H9 (cell line): ENCODE measurements at regions not wholly inside any gene's neighbourhood (a gene's known extent, or its start where the extent isn't known, plus 50 kb on each side); places are given as distances from the start of the nearest gene placed in this dataset.
"Not testable (repeated sequence)": the region's sequence is repeated elsewhere in the genome, so short reads cannot be mapped to it uniquely, and the experiment has no call there.

Source experiments
- DNase-seq: peaks from one replicate; pipeline ENCODE4 v3.0.0-alpha.2; 2017
- H2AFZ ChIP-seq: one replicate; pipeline ENCODE4 v1.6.1; 2013; ENCODE audit warnings: mild to moderate bottlenecking, low read length, control low read depth, moderate library complexity
- H2AK5ac ChIP-seq: 2 replicates; pipeline ENCODE4 v1.6.1; 2013; ENCODE audit warnings: low read length, control low read depth, mixed read lengths; ENCODE audit not compliant: insufficient read length
- H2BK120ac ChIP-seq: one replicate; pipeline ENCODE4 v1.6.1; 2013; ENCODE audit warnings: low read depth, mild to moderate bottlenecking, low read length, control low read depth, inconsistent platforms; ENCODE audit not compliant: poor library complexity, severe bottlenecking
- H2BK12ac ChIP-seq: 2 replicates; pipeline ENCODE4 v1.6.1; 2013; ENCODE audit warnings: low read length, control low read depth, mixed read lengths, low read depth; ENCODE audit not compliant: insufficient read length
- H2BK15ac ChIP-seq: 2 replicates; pipeline ENCODE4 v1.6.1; 2013; ENCODE audit warnings: low read depth, low read length, control low read depth
- H2BK20ac ChIP-seq: one replicate; pipeline ENCODE4 v1.6.1; 2013; ENCODE audit warnings: low read depth, mild to moderate bottlenecking, low read length, control low read depth, inconsistent platforms; ENCODE audit not compliant: poor library complexity, severe bottlenecking
- H2BK5ac ChIP-seq: 2 replicates; pipeline ENCODE4 v1.6.1; 2013; ENCODE audit warnings: low read length, control low read depth, mixed read lengths; ENCODE audit not compliant: insufficient read length
- H3K14ac ChIP-seq: 2 replicates; pipeline ENCODE4 v1.6.1; 2013; ENCODE audit warnings: low read length, control low read depth; ENCODE audit not compliant: insufficient read depth
- H3K18ac ChIP-seq: 2 replicates; pipeline ENCODE4 v1.6.1; 2013; ENCODE audit warnings: low read depth, mild to moderate bottlenecking, mixed read lengths, low read length, control low read depth; ENCODE audit not compliant: insufficient read length
- H3K23ac ChIP-seq: 2 replicates; pipeline ENCODE4 v1.6.1; 2013; ENCODE audit warnings: low read length, control low read depth, mixed read lengths, low read depth; ENCODE audit not compliant: insufficient read length
- H3K23me2 ChIP-seq: 2 replicates; pipeline ENCODE4 v1.6.1; 2013; ENCODE audit warnings: low read depth, mild to moderate bottlenecking, mixed read lengths, low read length, control low read depth; ENCODE audit not compliant: insufficient read length, poor library complexity, severe bottlenecking
- H3K27ac ChIP-seq: 2 replicates; pipeline ENCODE4 v1.5.1; 2013; ENCODE audit warnings: low read length, control low read depth, mixed read lengths, low read depth; ENCODE audit not compliant: insufficient read length
- H3K27me3 ChIP-seq: 2 replicates; pipeline ENCODE4 v1.6.1; 2013; ENCODE audit warnings: low read length, control low read depth, inconsistent platforms; ENCODE audit not compliant: insufficient read depth
- H3K4ac ChIP-seq: 2 replicates; pipeline ENCODE4 v1.6.1; 2013; ENCODE audit warnings: low read depth, mild to moderate bottlenecking, control low read depth, inconsistent platforms, low read length, moderate library complexity
- H3K4me1 ChIP-seq: 2 replicates; pipeline ENCODE4 v1.6.1; 2013; ENCODE audit warnings: low read length, control low read depth, inconsistent platforms; ENCODE audit not compliant: insufficient read depth
- H3K4me2 ChIP-seq: 2 replicates; pipeline ENCODE4 v1.6.1; 2013; ENCODE audit warnings: low read length, control low read depth, mixed read lengths; ENCODE audit not compliant: insufficient read length, insufficient read depth
- H3K56ac ChIP-seq: 2 replicates; pipeline ENCODE4 v1.6.1; 2013; ENCODE audit warnings: low read depth, mild to moderate bottlenecking, mixed read lengths, low read length, control low read depth; ENCODE audit not compliant: insufficient read length
- H3K79me1 ChIP-seq: 2 replicates; pipeline ENCODE4 v1.6.1; 2013; ENCODE audit warnings: low read depth, mild to moderate bottlenecking, moderate library complexity, low read length, control low read depth, inconsistent platforms; ENCODE audit not compliant: insufficient read depth, poor library complexity, severe bottlenecking
- H3K79me2 ChIP-seq: 2 replicates; pipeline ENCODE4 v1.6.1; 2013; ENCODE audit warnings: low read length, control low read depth, inconsistent platforms; ENCODE audit not compliant: insufficient read depth
- H3K9ac ChIP-seq: 2 replicates; pipeline ENCODE4 v1.6.1; 2013; ENCODE audit warnings: low read length, control low read depth, mixed read lengths; ENCODE audit not compliant: insufficient read length; ENCODE audit errors: extremely low read depth
- H3K9me3 ChIP-seq: one replicate; pipeline ENCODE4 v1.6.1; 2013; ENCODE audit warnings: low read depth, low read length, inconsistent platforms; ENCODE audit not compliant: control insufficient read depth
- H3T11ph ChIP-seq: one replicate; pipeline ENCODE4 v1.6.1; 2013; ENCODE audit warnings: mild to moderate bottlenecking, low read length, control low read depth, inconsistent platforms
- H4K20me1 ChIP-seq: one replicate; pipeline ENCODE4 v1.6.1; 2013; ENCODE audit not compliant: control insufficient read depth, insufficient read length, insufficient read depth
- H4K5ac ChIP-seq: 2 replicates; pipeline ENCODE4 v1.6.1; 2013; ENCODE audit warnings: low read depth, mild to moderate bottlenecking, mixed read lengths, low read length, control low read depth; ENCODE audit not compliant: insufficient read length
- H4K8ac ChIP-seq: replicated peaks from 2 replicates; pipeline ENCODE4 v1.6.1; 2013; ENCODE audit warnings: low read length, control low read depth, mixed read lengths, low read depth; ENCODE audit not compliant: insufficient read length
- H4K91ac ChIP-seq: 2 replicates; pipeline ENCODE4 v1.6.1; 2013; ENCODE audit warnings: low read depth, mild to moderate bottlenecking, moderate library complexity, mixed read lengths, low read length, control low read depth; ENCODE audit not compliant: insufficient read length
- H3K27ac Mint-ChIP-seq, 3 experiments: 2 replicates in 2 of 3; 3 replicates in 1 of 3; pipeline ENCODE4 v1.8.0; 2020 to 2021; ENCODE audit warnings: mixed read lengths in 3 of 3, mild to moderate bottlenecking in 1 of 3, moderate library complexity in 1 of 3
- H3K27me3 Mint-ChIP-seq: 2 replicates; pipeline ENCODE4 v1.8.0; 2021; ENCODE audit warnings: low read depth, mild to moderate bottlenecking, moderate library complexity, mixed read lengths
- H3K36me3 Mint-ChIP-seq, 3 experiments: 2 replicates in 2 of 3; 3 replicates in 1 of 3; pipeline ENCODE4 v1.8.0; 2020 to 2021; ENCODE audit warnings: low read depth in 3 of 3, mixed read lengths in 3 of 3; ENCODE audit not compliant: insufficient read depth in 1 of 3
- H3K4me1 Mint-ChIP-seq, 2 experiments: 2 replicates each; pipeline ENCODE4 v1.8.0; 2020; ENCODE audit warnings: mixed read lengths in 2 of 2
- H3K4me3 Mint-ChIP-seq, 2 experiments: 2 replicates in 1 of 2; 3 replicates in 1 of 2; pipeline ENCODE4 v1.8.0; 2020 to 2021; ENCODE audit warnings: mild to moderate bottlenecking in 2 of 2, mixed read lengths in 2 of 2, moderate library complexity in 1 of 2
- H3K9me3 Mint-ChIP-seq, 2 experiments: 2 replicates in 1 of 2; 3 replicates in 1 of 2; pipeline ENCODE4 v1.8.0; 2020; ENCODE audit warnings: mild to moderate bottlenecking in 2 of 2, mixed read lengths in 2 of 2, moderate library complexity in 1 of 2
- WGBS: extraction: QIAGEN DNeasy Blood & Tissue Kit; methylation state at CpG from one replicate; pipeline ENCODE4 v1.1.7; 2013; ENCODE audit warnings: missing lambda C conversion rate, low lambda C conversion rate, mixed read lengths; ENCODE audit not compliant: insufficient read length; ENCODE audit errors: extremely low coverage; 5-methylcytosine and 5-hydroxymethylcytosine counted together

DNA sequence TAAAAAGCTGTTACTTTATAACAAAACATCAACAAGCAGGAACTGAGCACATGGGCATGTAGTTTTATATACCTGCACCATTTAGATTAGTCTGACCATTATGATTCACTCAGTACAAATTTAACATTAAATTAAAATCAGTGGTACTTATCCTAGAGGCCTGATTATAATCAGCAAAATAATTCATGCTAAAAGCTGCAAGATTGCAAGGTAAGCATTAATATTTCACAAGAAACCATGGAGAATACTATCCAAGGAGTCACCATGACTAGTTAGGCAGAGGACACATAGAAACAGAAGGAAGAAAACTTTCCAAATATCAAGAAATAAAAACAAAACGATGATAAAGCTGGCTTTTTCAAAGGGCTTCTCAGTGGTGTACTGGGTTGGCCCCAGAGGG lies 297.5 kb downstream of the KLF13 start:
- not testable (repeated sequence) for H2BK20ac ChIP-seq, H3K27me3 ChIP-seq, H3K23ac ChIP-seq, H2BK12ac ChIP-seq, H3K9me3 ChIP-seq, H2AK5ac ChIP-seq, H2BK120ac ChIP-seq, H3K27ac Mint-ChIP-seq, H4K91ac ChIP-seq, H3K14ac ChIP-seq, H3K9ac ChIP-seq, H3K4ac ChIP-seq, H3K23me2 ChIP-seq, H2BK5ac ChIP-seq, H3K36me3 Mint-ChIP-seq, H3T11ph ChIP-seq, H3K27me3 Mint-ChIP-seq, H3K79me1 ChIP-seq, H3K79me2 ChIP-seq, H3K4me2 ChIP-seq, H3K4me3 Mint-ChIP-seq, H3K4me1 Mint-ChIP-seq, H4K5ac ChIP-seq, H2BK15ac ChIP-seq, H3K56ac ChIP-seq, H3K4me1 ChIP-seq, H3K27ac ChIP-seq, H2AFZ ChIP-seq, H4K8ac ChIP-seq, H4K20me1 ChIP-seq, DNase-seq, H3K18ac ChIP-seq
- WGBS: no CpG with 5 or more reads among the region's 1 CpG
- H3K9me3 Mint-ChIP-seq: peaks cover 32% of the 10 kb centered on the region in 2 experiments

GRCh38 chr15:31635715-31636114 lies 309.1 kb downstream of the KLF13 start:
- not testable (repeated sequence) for H2BK15ac ChIP-seq, H3K27me3 Mint-ChIP-seq, H3K27me3 ChIP-seq, H3K79me1 ChIP-seq, H4K91ac ChIP-seq, H2AK5ac ChIP-seq, H2BK5ac ChIP-seq, H2BK20ac ChIP-seq, H3K4me1 ChIP-seq, H2BK12ac ChIP-seq, H3K14ac ChIP-seq, H3K4me1 Mint-ChIP-seq, H3K79me2 ChIP-seq, H3K27ac Mint-ChIP-seq, H3K4me2 ChIP-seq, H3K4ac ChIP-seq, H3K27ac ChIP-seq, H3K4me3 Mint-ChIP-seq, H4K20me1 ChIP-seq, H3K56ac ChIP-seq, H3K18ac ChIP-seq, H3K9ac ChIP-seq, H4K5ac ChIP-seq, DNase-seq, H3T11ph ChIP-seq, H3K23me2 ChIP-seq, H3K23ac ChIP-seq, H2AFZ ChIP-seq, H4K8ac ChIP-seq, H2BK120ac ChIP-seq
- no CpG with 5 or more reads among the region's 6 CpGs for WGBS
- Mint-ChIP-seq H3K9me3 (peaks cover 30 to 34% of the 10 kb centered on the region in 2 experiments), H3K36me3 (peaks cover 19 to 20% (median 19%) of the 10 kb centered on the region in 3 experiments)
- peaks cover 12% of the 10 kb centered on the region for H3K9me3 ChIP-seq
